Neural crest cell (in vitro differentiated cells): ENCODE measurements at regions not wholly inside any gene's neighbourhood (a gene's known extent, or its start where the extent isn't known, plus 50 kb on each side); places are given as distances from the start of the nearest gene placed in this dataset.
A peak's percentile ranks its signal among the peaks of the same experiment; 100 is the strongest.

Experiments used
- DNase-seq: peaks from one replicate; pipeline ENCODE4 v3.0.0; 2021; ENCODE audit warnings: low read depth, mixed read lengths, low spot score
- H3K27ac Mint-ChIP-seq: one replicate; pipeline ENCODE4 v1.8.0; 2021; ENCODE audit warnings: mild to moderate bottlenecking, mixed read lengths; ENCODE audit not compliant: unreplicated experiment
- H3K27me3 Mint-ChIP-seq: 2 replicates; pipeline ENCODE4 v1.8.0; 2021; ENCODE audit warnings: low read depth, mild to moderate bottlenecking, mixed read lengths
- H3K36me3 Mint-ChIP-seq: 2 replicates; pipeline ENCODE4 v1.8.0; 2021; ENCODE audit warnings: low read depth, mild to moderate bottlenecking, mixed read lengths
- H3K4me1 Mint-ChIP-seq: 2 replicates; pipeline ENCODE4 v1.8.0; 2021; ENCODE audit warnings: mixed read lengths
- H3K4me3 Mint-ChIP-seq: one replicate; pipeline ENCODE4 v1.8.0; 2021; ENCODE audit warnings: mild to moderate bottlenecking, mixed read lengths
- H3K9me3 Mint-ChIP-seq: 2 replicates; pipeline ENCODE4 v1.8.0; 2021; ENCODE audit warnings: mixed read lengths
- CTCF ChIP-seq: fragments of 200-600 bp; sonication (generic); conservative IDR thresholded peaks from 2 replicates; pipeline ENCODE4 v1.5.0; 2021; ENCODE audit warnings: antibody characterized with exemption, mild to moderate bottlenecking

GRCh38 chr6:112432853-112433252 lies 85.7 kb downstream of the RFPL4B start:
- Mint-ChIP-seq H3K4me1 (peaks cover 7% of the 10 kb centered on the region), H3K27me3 (no peaks in the 10 kb centered on the region), H3K9me3 (peaks cover 10% of the 10 kb centered on the region), H3K36me3 (peaks cover 7% of the 10 kb centered on the region), H3K27ac (no peak overlapping the region), H3K4me3 (no peak overlapping the region)
- no peak for DNase-seq
- TF ChIP-seq CTCF = no peak

- Mint-ChIP-seq H3K9me3 (peaks cover 8% of the 10 kb centered on the region), H3K27ac (no peak overlapping the region), H3K4me3 (no peak overlapping the region), H3K4me1 (peaks cover 7% of the 10 kb centered on the region), H3K36me3 (peaks cover 5% of the 10 kb centered on the region), H3K27me3 (no peaks in the 10 kb centered on the region)
- no peak for TF ChIP-seq CTCF
- no peak for DNase-seq
Observed at GRCh38 chr6:112433457-112433856, 86.3 kb downstream of the RFPL4B start.

DNA sequence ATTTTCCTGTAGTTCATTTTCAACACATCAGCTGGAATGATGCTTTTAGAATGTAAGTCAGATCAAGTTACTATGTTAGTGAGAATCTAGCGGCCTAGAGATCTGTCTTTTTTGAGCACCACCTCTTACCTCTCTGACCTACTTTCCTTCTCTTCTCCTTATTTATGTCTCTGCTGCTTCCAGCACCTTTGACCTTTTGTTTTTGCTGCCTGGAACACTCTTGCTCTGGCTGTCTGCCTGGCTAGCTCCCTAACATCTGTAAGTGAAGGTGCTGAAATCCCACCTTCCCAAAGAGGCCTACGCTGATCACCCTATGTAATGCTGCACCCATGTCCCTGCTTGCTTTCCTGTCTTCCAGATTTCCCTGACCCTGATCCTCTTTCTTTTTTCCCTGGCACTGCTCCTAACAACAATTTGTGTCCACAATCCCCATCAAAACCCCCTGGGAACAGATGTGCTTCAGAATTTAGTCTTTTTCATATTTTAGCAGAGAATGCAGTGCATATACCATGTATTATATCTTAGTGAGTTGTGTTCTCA lies 87.8 kb downstream of the RFPL4B start:
- DNase-seq = no peak
- H3K27me3 Mint-ChIP-seq = no peaks in the 10 kb centered on the region
- no peak for TF ChIP-seq CTCF
- no peaks in the 10 kb centered on the region for H3K36me3 Mint-ChIP-seq
- no peak overlapping the region for H3K27ac Mint-ChIP-seq
- H3K4me3 Mint-ChIP-seq = no peak overlapping the region
- H3K4me1 Mint-ChIP-seq = peaks cover 6% of the 10 kb centered on the region
- peaks cover 3% of the 10 kb centered on the region for H3K9me3 Mint-ChIP-seq

- Mint-ChIP-seq H3K36me3 (no peaks in the 10 kb centered on the region), H3K27ac (no peak overlapping the region), H3K4me3 (no peak overlapping the region), H3K27me3 (no peaks in the 10 kb centered on the region), H3K4me1 (peaks cover 6% of the 10 kb centered on the region), H3K9me3 (no peaks in the 10 kb centered on the region)
- TF ChIP-seq CTCF = no peak
- no peak for DNase-seq
Observed at GRCh38 chr6:112437058-112437457, 89.9 kb downstream of the RFPL4B start.

DNA sequence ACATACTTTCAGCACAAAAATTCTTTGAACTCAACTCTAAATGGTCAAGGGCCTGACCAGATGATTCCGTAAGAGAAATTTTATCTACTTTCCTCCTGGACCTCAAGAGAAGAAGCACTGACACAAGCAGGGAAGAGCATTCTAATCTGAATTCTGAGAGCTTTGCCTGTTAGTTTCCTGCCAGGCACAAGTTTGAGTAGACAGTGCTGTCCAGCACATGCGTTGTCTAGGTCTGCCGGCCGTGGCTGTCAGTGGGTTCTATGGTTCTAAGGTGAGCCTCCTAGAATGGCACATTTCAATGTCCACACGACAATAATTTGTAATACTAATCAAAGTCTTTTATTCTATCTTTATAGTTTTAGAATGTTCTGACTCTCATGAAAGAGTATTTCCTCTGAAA lies 91.9 kb downstream of the RFPL4B start:
- Mint-ChIP-seq H3K27me3 (no peaks in the 10 kb centered on the region), H3K4me1 (peaks cover 17% of the 10 kb centered on the region), H3K27ac (peak overlapping the region; percentile 35)

More for the DNA sequence above, 91.9 kb downstream of the RFPL4B start:
- Mint-ChIP-seq H3K36me3 (no peaks in the 10 kb centered on the region), H3K9me3 (no peaks in the 10 kb centered on the region), H3K4me3 (no peak overlapping the region)
- TF ChIP-seq CTCF = no peak
- no peak for DNase-seq
